A549 (cell line): ENCODE measurements at regions not wholly inside any gene's neighbourhood (a gene's known extent, or its start where the extent isn't known, plus 50 kb on each side); places are given as distances from the start of the nearest gene placed in this dataset.

Experiments used
- BHLHE40 ChIP-seq: IDR thresholded peaks from 2 replicates; pipeline ENCODE4 v1.6.1; 2012; ENCODE audit warnings: low read depth, low read length, inconsistent platforms
- EP300 ChIP-seq, 2 experiments: fragments of >200 bp; sonication (Bioruptor Twin); formaldehyde crosslinking; IDR thresholded peaks; 2 replicates in 1 of 2; 3 replicates in 1 of 2; pipeline ENCODE4 v1.6.1; 2016 to 2017
- POLR2A ChIP-seq: IDR thresholded peaks from 2 replicates; pipeline ENCODE4 v1.6.1; 2012; ENCODE audit warnings: mild to moderate bottlenecking, low read length
- RCOR1 ChIP-seq: fragments of 150-350 bp; IDR thresholded peaks from 2 replicates; pipeline ENCODE4 v1.6.1; 2014; ENCODE audit warnings: antibody characterized with exemption, low read length, low read depth
- RFX5 ChIP-seq: fragments of 450-650 bp; IDR thresholded peaks from 2 replicates; pipeline ENCODE4 v1.7.1; 2014; ENCODE audit warnings: antibody characterized with exemption, mild to moderate bottlenecking, moderate library complexity
- TF ChIP-seq, protein P1 (sequence below): fragments of >200 bp; sonication (Bioruptor Twin); formaldehyde crosslinking; IDR thresholded peaks from 3 replicates; pipeline ENCODE4 v1.5.1; 2016
- TF ChIP-seq, protein P2 (sequence below): fragments of 450-650 bp; IDR thresholded peaks from 2 replicates; pipeline ENCODE4 v1.6.1; 2014; ENCODE audit warnings: antibody characterized with exemption
- TF ChIP-seq, protein P3 (sequence below): IDR thresholded peaks from 2 replicates; pipeline ENCODE4 v1.6.1; 2012; ENCODE audit warnings: low read depth, borderline replicate concordance

- TF ChIP-seq RFX5 = no peak
- TF ChIP-seq, protein P1, sequence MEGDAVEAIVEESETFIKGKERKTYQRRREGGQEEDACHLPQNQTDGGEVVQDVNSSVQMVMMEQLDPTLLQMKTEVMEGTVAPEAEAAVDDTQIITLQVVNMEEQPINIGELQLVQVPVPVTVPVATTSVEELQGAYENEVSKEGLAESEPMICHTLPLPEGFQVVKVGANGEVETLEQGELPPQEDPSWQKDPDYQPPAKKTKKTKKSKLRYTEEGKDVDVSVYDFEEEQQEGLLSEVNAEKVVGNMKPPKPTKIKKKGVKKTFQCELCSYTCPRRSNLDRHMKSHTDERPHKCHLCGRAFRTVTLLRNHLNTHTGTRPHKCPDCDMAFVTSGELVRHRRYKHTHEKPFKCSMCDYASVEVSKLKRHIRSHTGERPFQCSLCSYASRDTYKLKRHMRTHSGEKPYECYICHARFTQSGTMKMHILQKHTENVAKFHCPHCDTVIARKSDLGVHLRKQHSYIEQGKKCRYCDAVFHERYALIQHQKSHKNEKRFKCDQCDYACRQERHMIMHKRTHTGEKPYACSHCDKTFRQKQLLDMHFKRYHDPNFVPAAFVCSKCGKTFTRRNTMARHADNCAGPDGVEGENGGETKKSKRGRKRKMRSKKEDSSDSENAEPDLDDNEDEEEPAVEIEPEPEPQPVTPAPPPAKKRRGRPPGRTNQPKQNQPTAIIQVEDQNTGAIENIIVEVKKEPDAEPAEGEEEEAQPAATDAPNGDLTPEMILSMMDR = no peak
- TF ChIP-seq, protein P2, sequence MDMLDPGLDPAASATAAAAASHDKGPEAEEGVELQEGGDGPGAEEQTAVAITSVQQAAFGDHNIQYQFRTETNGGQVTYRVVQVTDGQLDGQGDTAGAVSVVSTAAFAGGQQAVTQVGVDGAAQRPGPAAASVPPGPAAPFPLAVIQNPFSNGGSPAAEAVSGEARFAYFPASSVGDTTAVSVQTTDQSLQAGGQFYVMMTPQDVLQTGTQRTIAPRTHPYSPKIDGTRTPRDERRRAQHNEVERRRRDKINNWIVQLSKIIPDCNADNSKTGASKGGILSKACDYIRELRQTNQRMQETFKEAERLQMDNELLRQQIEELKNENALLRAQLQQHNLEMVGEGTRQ = no peak
- TF ChIP-seq, protein P3, sequence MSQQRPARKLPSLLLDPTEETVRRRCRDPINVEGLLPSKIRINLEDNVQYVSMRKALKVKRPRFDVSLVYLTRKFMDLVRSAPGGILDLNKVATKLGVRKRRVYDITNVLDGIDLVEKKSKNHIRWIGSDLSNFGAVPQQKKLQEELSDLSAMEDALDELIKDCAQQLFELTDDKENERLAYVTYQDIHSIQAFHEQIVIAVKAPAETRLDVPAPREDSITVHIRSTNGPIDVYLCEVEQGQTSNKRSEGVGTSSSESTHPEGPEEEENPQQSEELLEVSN = no peak
- TF ChIP-seq POLR2A = no peak
- no peak for TF ChIP-seq BHLHE40
- no peak for TF ChIP-seq RCOR1
- no peak for TF ChIP-seq EP300 (IDR thresholded peaks at IDR 0.05)
Measured at GRCh38 chr16:80024443-80024842, 423.9 kb upstream of the MAF start.
